DOHH2 (cell line): ENCODE measurements at regions not wholly inside any gene's neighbourhood (a gene's known extent, or its start where the extent isn't known, plus 50 kb on each side); places are given as distances from the start of the nearest gene placed in this dataset.

Experiments used
- H3F3A ChIP-seq: fragments of 200-600 bp; sonication (generic), shearing (Covaris generic); 2 replicates; pipeline ENCODE4 v1.6.0; 2016; ENCODE audit warnings: antibody characterized with exemption, mild to moderate bottlenecking; ENCODE audit not compliant: control insufficient read depth, insufficient read depth
- H3K27ac ChIP-seq: fragments of 200-600 bp; sonication (generic); 2 replicates; pipeline ENCODE4 v1.5.1; 2014; ENCODE audit warnings: low read depth, mild to moderate bottlenecking, low read length, moderate library complexity
- H3K27me3 ChIP-seq: fragments of 200-600 bp; sonication (generic); 2 replicates; pipeline ENCODE4 v1.6.1; 2014; ENCODE audit warnings: mild to moderate bottlenecking, low read length, mixed read lengths; ENCODE audit not compliant: control insufficient read depth
- H3K36me3 ChIP-seq: fragments of 200-600 bp; sonication (generic); 2 replicates; pipeline ENCODE4 v1.6.1; 2014; ENCODE audit warnings: mild to moderate bottlenecking, low read length, moderate library complexity, mixed read lengths; ENCODE audit not compliant: control insufficient read depth
- H3K4me1 ChIP-seq: fragments of 200-600 bp; sonication (generic); 2 replicates; pipeline ENCODE4 v1.6.1; 2014; ENCODE audit warnings: mild to moderate bottlenecking, low read length, mixed read lengths; ENCODE audit not compliant: control insufficient read depth
- H3K4me2 ChIP-seq: fragments of 200-600 bp; sonication (generic); 2 replicates; pipeline ENCODE4 v1.6.0; 2014; ENCODE audit warnings: mild to moderate bottlenecking, low read length, moderate library complexity
- H3K4me3 ChIP-seq: fragments of 200-600 bp; sonication (generic); 2 replicates; pipeline ENCODE4 v1.5.1; 2014; ENCODE audit warnings: mild to moderate bottlenecking, low read length, mixed read lengths
- H3K79me2 ChIP-seq: fragments of 200-600 bp; sonication (generic); 2 replicates; pipeline ENCODE4 v1.6.1; 2014; ENCODE audit warnings: mild to moderate bottlenecking, low read length, mixed read lengths; ENCODE audit not compliant: control insufficient read depth
- H3K9me2 ChIP-seq: fragments of 200-600 bp; sonication (generic); replicated peaks from 2 replicates; pipeline ENCODE4 v1.6.1; 2014; ENCODE audit warnings: mild to moderate bottlenecking, low read length, mixed read lengths; ENCODE audit not compliant: control insufficient read depth
- H3K9me3 ChIP-seq: fragments of 200-600 bp; sonication (generic); 2 replicates; pipeline ENCODE4 v1.6.1; 2014; ENCODE audit warnings: antibody characterized with exemption, low read length, mixed read lengths; ENCODE audit not compliant: control insufficient read depth, insufficient read depth
- H4K20me1 ChIP-seq: fragments of 200-600 bp; sonication (generic); 2 replicates; pipeline ENCODE4 v1.6.0; 2014; ENCODE audit warnings: low read depth, mild to moderate bottlenecking, antibody characterized with exemption, low read length, moderate library complexity; ENCODE audit not compliant: control insufficient read depth, insufficient read depth
- CTCF ChIP-seq: fragments of 200-600 bp; sonication (generic); IDR thresholded peaks from one replicate; pipeline ENCODE4 v1.5.1; 2014; ENCODE audit warnings: antibody characterized with exemption, mild to moderate bottlenecking, low read depth, low read length; ENCODE audit not compliant: poor library complexity, severe bottlenecking
- EZH2phosphoT487 ChIP-seq: fragments of 200-600 bp; sonication (generic); IDR thresholded peaks from 2 replicates; pipeline ENCODE4 v1.6.1; 2017; ENCODE audit warnings: borderline replicate concordance, mild to moderate bottlenecking, antibody characterized with exemption, low read length, moderate library complexity, mixed read lengths

GRCh38 chr6:63434943-63435342 lies 115.2 kb upstream of the LGSN start:
- H3K4me3 ChIP-seq: no peak overlapping the region
- no peaks in the 10 kb centered on the region for H4K20me1 ChIP-seq
- H3F3A ChIP-seq: no peaks in the 10 kb centered on the region
- no peaks in the 10 kb centered on the region for H3K9me3 ChIP-seq
- no peaks in the 10 kb centered on the region for H3K79me2 ChIP-seq
- no peaks in the 10 kb centered on the region for H3K36me3 ChIP-seq
- no peaks in the 10 kb centered on the region for H3K27me3 ChIP-seq
- no peaks in the 10 kb centered on the region for H3K9me2 ChIP-seq
- TF ChIP-seq EZH2phosphoT487: no peak
- no peak for TF ChIP-seq CTCF
- no peak overlapping the region for H3K4me2 ChIP-seq
- H3K27ac ChIP-seq: no peak overlapping the region
- H3K4me1 ChIP-seq: no peaks in the 10 kb centered on the region

- Histone ChIP-seq H3K4me2 (no peak overlapping the region), H3K27me3 (no peaks in the 10 kb centered on the region), H3K4me1 (no peaks in the 10 kb centered on the region), H3K4me3 (no peak overlapping the region), H3F3A (no peaks in the 10 kb centered on the region), H3K79me2 (no peaks in the 10 kb centered on the region), H3K9me3 (no peaks in the 10 kb centered on the region), H3K27ac (no peak overlapping the region), H3K9me2 (no peaks in the 10 kb centered on the region), H3K36me3 (no peaks in the 10 kb centered on the region), H4K20me1 (no peaks in the 10 kb centered on the region)
- TF ChIP-seq EZH2phosphoT487 (no peak), CTCF (no peak)
Observed at GRCh38 chr6:63436356-63436755, 116.6 kb upstream of the LGSN start.

GRCh38 chr6:63437058-63437457 lies 117.3 kb upstream of the LGSN start:
- no peaks in the 10 kb centered on the region for H3K9me2 ChIP-seq
- H3K4me1 ChIP-seq: no peaks in the 10 kb centered on the region
- no peak overlapping the region for H3K27ac ChIP-seq
- H4K20me1 ChIP-seq: no peaks in the 10 kb centered on the region
- no peak overlapping the region for H3K4me3 ChIP-seq
- TF ChIP-seq EZH2phosphoT487 (no peak), CTCF (no peak)
- no peaks in the 10 kb centered on the region for H3K27me3 ChIP-seq
- H3K9me3 ChIP-seq: no peaks in the 10 kb centered on the region
- H3K79me2 ChIP-seq: no peaks in the 10 kb centered on the region
- no peaks in the 10 kb centered on the region for H3F3A ChIP-seq
- no peak overlapping the region for H3K4me2 ChIP-seq
- H3K36me3 ChIP-seq: no peaks in the 10 kb centered on the region

GRCh38 chr6:63440057-63440456 lies 120.3 kb upstream of the LGSN start:
- Histone ChIP-seq H3K4me2 (no peak overlapping the region), H3K79me2 (no peaks in the 10 kb centered on the region)

More at GRCh38 chr6:63440057-63440456, 120.3 kb upstream of the LGSN start:
- Histone ChIP-seq H3K36me3 (no peaks in the 10 kb centered on the region), H3K27me3 (no peaks in the 10 kb centered on the region), H4K20me1 (no peaks in the 10 kb centered on the region), H3K9me2 (no peaks in the 10 kb centered on the region), H3K9me3 (no peaks in the 10 kb centered on the region), H3K4me1 (no peaks in the 10 kb centered on the region), H3F3A (no peaks in the 10 kb centered on the region), H3K27ac (no peak overlapping the region), H3K4me3 (no peak overlapping the region)
- TF ChIP-seq EZH2phosphoT487 (no peak), CTCF (no peak)
